SJCRH30 (cell line): ENCODE measurements at regions not wholly inside any gene's neighbourhood (a gene's known extent, or its start where the extent isn't known, plus 50 kb on each side); places are given as distances from the start of the nearest gene placed in this dataset.

Source experiments
- DNase-seq, 2 experiments: peaks; one replicate each; pipeline ENCODE4 v3.0.0-alpha.2; 2015 to 2020
- H3K27ac ChIP-seq: fragments of 250-450 bp; sonication (Bioruptor Pico); 2 replicates; pipeline ENCODE4 v1.5.1; 2020; ENCODE audit warnings: mild to moderate bottlenecking, moderate library complexity
- H3K27me3 ChIP-seq: fragments of 250-450 bp; sonication (Bioruptor Pico); 2 replicates; pipeline ENCODE4 v1.5.1; 2020; ENCODE audit warnings: mild to moderate bottlenecking, moderate library complexity
- H3K36me3 ChIP-seq: fragments of 250-450 bp; sonication (Bioruptor Pico); 2 replicates; pipeline ENCODE4 v1.5.1; 2020; ENCODE audit warnings: mild to moderate bottlenecking, moderate library complexity
- H3K4me1 ChIP-seq: fragments of 250-450 bp; sonication (Bioruptor Pico); 2 replicates; pipeline ENCODE4 v1.5.1; 2020; ENCODE audit warnings: mild to moderate bottlenecking, moderate library complexity
- H3K4me3 ChIP-seq: fragments of 250-450 bp; sonication (Bioruptor Pico); 2 replicates; pipeline ENCODE4 v1.5.1; 2020; ENCODE audit warnings: mild to moderate bottlenecking, moderate library complexity
- H3K9me3 ChIP-seq: fragments of 250-450 bp; sonication (Bioruptor Pico); replicated peaks from 2 replicates; pipeline ENCODE4 v1.5.1; 2020; ENCODE audit warnings: mild to moderate bottlenecking, moderate library complexity

DNA sequence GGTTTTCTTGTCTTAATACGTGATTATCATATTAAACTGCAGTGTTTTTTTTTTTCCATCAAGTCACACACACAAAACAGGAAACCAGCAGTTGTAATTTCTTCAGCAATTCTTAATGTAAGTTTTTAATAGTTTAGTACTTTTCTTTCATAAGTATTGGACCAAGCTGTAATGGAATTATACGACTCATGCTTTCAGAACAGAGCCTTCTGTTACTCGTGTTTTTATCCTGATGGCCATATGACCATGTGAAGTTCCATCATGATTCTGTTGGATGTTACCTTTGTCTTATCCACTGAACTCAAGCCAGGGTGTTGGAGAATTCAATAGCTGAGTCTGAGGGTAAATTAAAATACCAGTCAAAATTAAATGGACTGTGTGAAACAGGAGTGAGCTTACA is 72.0 kb upstream of the S1PR1 start:
- no peaks in the 10 kb centered on the region for H3K4me1 ChIP-seq

GRCh38 chr1:101162736-101163735 is 73.8 kb upstream of the S1PR1 start:
- H3K27ac ChIP-seq = no peak overlapping the region
- H3K9me3 ChIP-seq = no peaks in the 10 kb centered on the region
- no peaks in the 10 kb centered on the region for H3K36me3 ChIP-seq
- peaks cover 3% of the 10 kb centered on the region; the same call in 1 of the 2 replicates for H3K4me1 ChIP-seq
- no peak for DNase-seq
- H3K27me3 ChIP-seq = no peaks in the 10 kb centered on the region
- no peak overlapping the region for H3K4me3 ChIP-seq

More for the DNA sequence above, 72.0 kb upstream of the S1PR1 start:
- no peaks in the 10 kb centered on the region for H3K36me3 ChIP-seq
- H3K9me3 ChIP-seq = no peaks in the 10 kb centered on the region
- DNase-seq = no peak
- H3K27me3 ChIP-seq = no peaks in the 10 kb centered on the region
- H3K4me3 ChIP-seq = no peak overlapping the region
- H3K27ac ChIP-seq = no peak overlapping the region

DNA sequence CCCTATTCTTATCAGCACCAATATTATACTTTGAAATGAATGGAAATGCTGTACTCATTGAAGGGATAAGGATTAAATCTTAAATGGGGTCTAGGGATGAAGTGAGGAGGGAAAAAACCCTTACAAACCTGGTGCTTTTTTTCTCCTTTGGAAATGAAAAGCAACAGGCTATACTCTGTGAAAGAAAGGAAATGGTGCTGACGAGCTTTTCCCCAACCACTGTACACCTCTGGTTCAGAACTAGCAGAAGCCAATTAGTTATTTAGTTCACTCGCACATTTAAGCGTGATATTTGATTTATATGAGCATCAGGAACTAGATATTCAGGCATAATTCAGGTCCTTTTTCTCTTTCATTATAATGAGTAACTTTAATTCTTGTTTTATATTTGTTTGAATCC is 74.5 kb upstream of the S1PR1 start:
- H3K27ac ChIP-seq = no peak overlapping the region
- H3K27me3 ChIP-seq = no peaks in the 10 kb centered on the region
- H3K36me3 ChIP-seq = no peaks in the 10 kb centered on the region
- no peak for DNase-seq
- no peak overlapping the region for H3K4me3 ChIP-seq
- H3K9me3 ChIP-seq = no peaks in the 10 kb centered on the region
- H3K4me1 ChIP-seq = peaks cover 3% of the 10 kb centered on the region; the same call in 1 of the 2 replicates

DNA sequence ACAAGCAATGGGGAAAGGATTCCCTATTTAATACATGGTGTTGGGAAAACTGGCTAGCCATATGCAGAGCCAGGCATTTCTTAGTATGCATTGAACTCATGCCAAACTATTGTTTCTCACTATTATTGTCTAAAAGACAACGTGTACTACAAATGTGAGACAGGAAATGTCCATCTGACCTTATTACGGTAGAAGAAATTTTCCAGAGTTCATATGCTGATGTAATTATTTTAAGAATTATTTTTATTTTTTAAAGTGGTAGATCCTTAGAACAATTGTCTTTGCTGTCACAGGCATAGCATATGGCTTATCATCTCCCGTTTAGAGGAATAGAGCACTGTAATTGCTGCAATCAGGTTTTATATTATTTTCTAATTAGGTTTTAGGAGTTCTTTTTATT is 75.2 kb upstream of the S1PR1 start:
- no peaks in the 10 kb centered on the region for H3K36me3 ChIP-seq
- no peaks in the 10 kb centered on the region for H3K9me3 ChIP-seq
- peaks cover 3% of the 10 kb centered on the region; the same call in 1 of the 2 replicates for H3K4me1 ChIP-seq
- no peak for DNase-seq
- H3K27ac ChIP-seq = no peak overlapping the region
- H3K27me3 ChIP-seq = no peaks in the 10 kb centered on the region
- H3K4me3 ChIP-seq = no peak overlapping the region

DNA sequence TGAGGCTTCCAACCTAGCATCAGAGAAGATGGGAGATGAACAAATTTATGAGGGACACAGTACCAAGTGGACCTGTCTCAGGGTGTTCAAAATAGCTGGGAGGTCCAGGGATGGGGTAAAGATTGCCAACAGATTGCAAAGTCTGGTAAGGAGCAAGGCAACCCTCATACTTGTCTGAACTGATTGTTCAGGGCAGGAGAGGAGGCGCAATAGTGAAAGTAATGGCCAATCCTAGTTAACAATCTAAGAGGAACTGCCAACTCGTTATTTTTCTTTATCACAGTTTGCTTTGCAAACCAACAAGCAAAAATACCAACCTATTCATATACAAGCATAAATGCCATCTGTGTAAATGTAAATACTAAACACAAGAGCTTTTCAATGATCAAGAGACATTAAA is 78.4 kb upstream of the S1PR1 start:
- no peaks in the 10 kb centered on the region for H3K9me3 ChIP-seq
- H3K27me3 ChIP-seq = no peaks in the 10 kb centered on the region
- H3K27ac ChIP-seq = no peak overlapping the region
- DNase-seq = no peak
- peaks cover 3% of the 10 kb centered on the region; the same call in 1 of the 2 replicates for H3K4me1 ChIP-seq
- no peak overlapping the region for H3K4me3 ChIP-seq
- no peaks in the 10 kb centered on the region for H3K36me3 ChIP-seq

DNA sequence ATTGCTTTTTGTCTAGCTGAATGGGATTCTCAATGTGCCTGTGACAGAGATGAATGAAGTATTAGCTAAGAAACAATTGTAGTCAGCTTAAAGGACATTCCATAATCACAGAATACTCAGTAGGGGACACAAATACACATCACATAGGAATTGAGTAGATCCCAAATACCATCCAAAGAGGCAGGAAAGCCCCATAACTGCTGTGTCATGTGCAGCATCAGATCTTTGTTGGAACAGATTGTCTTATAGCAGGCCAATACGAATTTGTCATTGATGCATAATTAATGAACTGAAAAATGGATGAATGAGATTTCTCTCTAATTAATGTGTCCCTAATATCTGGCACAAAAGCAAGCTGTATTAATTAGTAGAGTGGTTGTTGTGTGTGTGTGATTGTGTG is 82.3 kb upstream of the S1PR1 start:
- H3K27ac ChIP-seq = no peak overlapping the region
- DNase-seq = no peak
- H3K4me1 ChIP-seq = peaks cover 1% of the 10 kb centered on the region; the same call in 1 of the 2 replicates
- no peaks in the 10 kb centered on the region for H3K36me3 ChIP-seq
- no peak overlapping the region for H3K4me3 ChIP-seq
- H3K9me3 ChIP-seq = no peaks in the 10 kb centered on the region
- H3K27me3 ChIP-seq = no peaks in the 10 kb centered on the region

DNA sequence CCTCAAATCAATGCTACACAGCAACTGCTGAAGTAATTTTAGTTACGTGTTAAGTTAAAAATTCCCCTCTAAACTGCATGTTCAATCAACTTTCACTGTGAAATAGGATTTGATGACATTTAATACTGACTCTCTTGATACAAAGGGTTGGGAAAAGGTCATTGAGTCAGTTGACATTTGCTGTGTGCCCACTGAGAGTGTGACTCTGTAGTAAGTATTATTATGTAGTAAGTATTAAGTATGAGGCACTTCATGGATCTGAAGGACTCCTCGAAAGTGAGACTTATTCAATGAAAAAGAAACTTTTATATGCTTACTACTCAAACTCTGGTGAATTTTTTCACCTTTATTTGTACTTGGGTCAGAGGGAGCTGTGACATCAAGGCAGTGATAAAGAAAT is 83.1 kb upstream of the S1PR1 start:
- Histone ChIP-seq H3K4me1 (no peaks in the 10 kb centered on the region), H3K27ac (no peak overlapping the region), H3K27me3 (no peaks in the 10 kb centered on the region), H3K9me3 (no peaks in the 10 kb centered on the region), H3K36me3 (no peaks in the 10 kb centered on the region), H3K4me3 (no peak overlapping the region)
- no peak for DNase-seq

DNA sequence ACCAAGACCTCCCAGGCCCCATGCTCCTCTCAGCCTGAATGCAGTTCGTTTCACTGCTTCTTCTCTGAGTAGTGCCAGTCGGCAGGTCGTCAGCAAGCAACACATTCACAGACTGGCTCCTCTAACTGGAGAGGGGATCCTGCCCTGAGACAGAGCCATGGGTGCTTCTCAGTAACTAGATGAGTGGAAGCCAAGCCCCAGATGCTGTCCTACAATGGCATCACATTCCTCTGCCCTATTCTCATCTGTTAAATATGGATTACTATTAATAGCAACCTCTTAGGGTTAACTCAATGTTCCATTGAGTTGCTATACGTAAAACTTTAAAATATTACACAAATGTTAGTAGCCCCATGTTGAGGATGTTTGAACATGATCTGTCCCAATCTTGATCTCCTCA is 84.2 kb upstream of the S1PR1 start:
- Histone ChIP-seq H3K36me3 (no peaks in the 10 kb centered on the region), H3K9me3 (no peaks in the 10 kb centered on the region), H3K27me3 (no peaks in the 10 kb centered on the region), H3K4me3 (no peak overlapping the region), H3K27ac (no peak overlapping the region), H3K4me1 (peaks cover 2% of the 10 kb centered on the region; the same call in 1 of the 2 replicates)
- no peak for DNase-seq

GRCh38 chr1:101151286-101151685 is 85.5 kb upstream of the S1PR1 start:
- Histone ChIP-seq H3K27ac (no peak overlapping the region), H3K4me3 (no peak overlapping the region), H3K36me3 (no peaks in the 10 kb centered on the region), H3K4me1 (peaks cover 2% of the 10 kb centered on the region; the same call in 1 of the 2 replicates), H3K9me3 (no peaks in the 10 kb centered on the region), H3K27me3 (no peaks in the 10 kb centered on the region)
- no peak for DNase-seq

GRCh38 chr1:101150670-101151069 is 86.1 kb upstream of the S1PR1 start:
- H3K4me3 ChIP-seq = no peak overlapping the region
- H3K27me3 ChIP-seq = no peaks in the 10 kb centered on the region
- no peaks in the 10 kb centered on the region for H3K36me3 ChIP-seq
- H3K4me1 ChIP-seq = peaks cover 2% of the 10 kb centered on the region; the same call in 1 of the 2 replicates
- no peak for DNase-seq
- H3K27ac ChIP-seq = no peak overlapping the region
- H3K9me3 ChIP-seq = no peaks in the 10 kb centered on the region

DNA sequence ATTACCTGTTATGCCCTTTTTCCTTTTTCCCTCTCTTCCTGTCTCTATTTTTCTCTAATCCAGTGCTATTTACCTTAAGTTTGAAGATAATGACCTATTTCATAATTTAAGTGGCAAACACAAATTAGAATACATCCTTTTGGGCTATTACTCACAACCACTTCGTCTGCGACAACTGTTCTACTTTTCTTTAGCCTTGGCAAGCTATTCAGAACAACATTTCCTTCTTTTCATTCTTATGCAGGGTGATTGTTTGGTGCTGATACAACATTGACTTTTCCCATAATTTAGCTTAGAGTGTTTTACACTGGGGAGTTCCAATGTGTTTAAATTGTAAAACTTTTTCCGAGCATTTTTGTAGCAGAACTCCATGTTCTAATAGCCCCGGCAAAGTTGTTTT is 86.6 kb upstream of the S1PR1 start:
- DNase-seq = no peak
- Histone ChIP-seq H3K4me1 (peaks cover 2% of the 10 kb centered on the region; the same call in 1 of the 2 replicates), H3K36me3 (no peaks in the 10 kb centered on the region), H3K27ac (no peak overlapping the region), H3K9me3 (no peaks in the 10 kb centered on the region), H3K4me3 (no peak overlapping the region), H3K27me3 (no peaks in the 10 kb centered on the region)

DNA sequence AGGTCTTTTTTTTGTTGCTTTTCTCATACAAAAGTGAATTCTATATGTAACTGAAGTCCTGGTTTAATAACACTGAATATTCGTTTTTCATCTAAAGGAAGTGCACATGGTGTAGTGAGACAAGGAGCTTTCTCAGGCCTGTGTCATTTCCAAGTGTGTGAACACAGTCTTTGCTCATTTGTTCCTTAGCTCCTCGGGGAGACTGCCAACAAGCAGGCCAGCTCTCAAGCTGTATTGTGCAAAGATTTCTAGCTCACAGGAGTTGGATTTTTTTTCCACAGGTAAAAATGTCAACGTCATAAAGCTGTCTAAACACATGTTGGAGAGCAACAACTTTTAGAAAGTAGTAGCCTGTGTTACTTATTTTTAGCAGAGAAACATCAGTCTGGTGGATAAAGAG is 87.8 kb upstream of the S1PR1 start:
- Histone ChIP-seq H3K27ac (no peak overlapping the region), H3K4me1 (peaks cover 2% of the 10 kb centered on the region; the same call in 1 of the 2 replicates), H3K27me3 (no peaks in the 10 kb centered on the region), H3K36me3 (no peaks in the 10 kb centered on the region), H3K9me3 (no peaks in the 10 kb centered on the region), H3K4me3 (no peak overlapping the region)
- DNase-seq = no peak

DNA sequence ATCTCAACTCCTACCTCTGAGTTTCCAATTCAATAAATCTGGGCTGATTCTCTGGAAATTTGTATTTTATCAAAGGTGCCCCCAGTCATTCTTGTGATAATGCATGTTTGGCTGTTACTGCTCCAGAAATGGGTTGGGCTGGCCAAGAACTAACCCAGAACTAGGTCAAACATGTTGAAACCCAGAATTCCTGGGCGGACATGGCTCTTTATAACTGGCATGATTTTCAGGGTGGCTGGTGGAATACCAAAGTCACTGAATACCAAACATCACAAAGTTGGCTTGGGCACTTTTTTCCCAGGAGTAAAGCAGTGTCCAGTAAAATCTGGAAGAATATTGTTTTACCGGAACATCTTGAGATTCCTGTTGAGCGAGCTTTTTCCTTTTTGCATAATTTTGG is 89.4 kb upstream of the S1PR1 start:
- DNase-seq = no peak
- no peaks in the 10 kb centered on the region for H3K27me3 ChIP-seq
- H3K36me3 ChIP-seq = no peaks in the 10 kb centered on the region
- no peak overlapping the region for H3K4me3 ChIP-seq
- no peak overlapping the region for H3K27ac ChIP-seq
- H3K9me3 ChIP-seq = no peaks in the 10 kb centered on the region
- H3K4me1 ChIP-seq = peaks cover 2% of the 10 kb centered on the region; the same call in 1 of the 2 replicates

GRCh38 chr1:101145449-101145820 is 91.4 kb upstream of the S1PR1 start:
- H3K27me3 ChIP-seq = no peaks in the 10 kb centered on the region
- H3K36me3 ChIP-seq = no peaks in the 10 kb centered on the region
- no peak overlapping the region for H3K27ac ChIP-seq
- H3K4me3 ChIP-seq = no peak overlapping the region
- no peaks in the 10 kb centered on the region for H3K9me3 ChIP-seq
- DNase-seq = no peak
- peaks cover 2% of the 10 kb centered on the region; the same call in 1 of the 2 replicates for H3K4me1 ChIP-seq

GRCh38 chr1:101144671-101145448 is 92.0 kb upstream of the S1PR1 start:
- no peak for DNase-seq
- Histone ChIP-seq H3K9me3 (no peaks in the 10 kb centered on the region), H3K27me3 (no peaks in the 10 kb centered on the region), H3K27ac (no peak overlapping the region), H3K4me3 (no peak overlapping the region), H3K36me3 (no peaks in the 10 kb centered on the region), H3K4me1 (peaks cover 2% of the 10 kb centered on the region; the same call in 1 of the 2 replicates)
